WTC11 (cell line): ENCODE measurements at regions not wholly inside any gene's neighbourhood (a gene's known extent, or its start where the extent isn't known, plus 50 kb on each side); places are given as distances from the start of the nearest gene placed in this dataset.

ENCODE experiments used
- CREB1 ChIP-seq: sonication (generic); formaldehyde crosslinking; IDR thresholded peaks from 2 replicates; pipeline ENCODE4 v1.8.0; 2023; ENCODE audit warnings: mild to moderate bottlenecking, missing genetic modification reagents
- CTCF ChIP-seq: fragments of 200-600 bp; IDR thresholded peaks from 2 replicates; pipeline ENCODE4 v1.8.0; 2022; ENCODE audit warnings: antibody characterized with exemption
- GTF2I ChIP-seq: fragments of 250-450 bp; sonication (Bioruptor Pico); conservative IDR thresholded peaks from 2 replicates; pipeline ENCODE4 v1.4.0; 2021; ENCODE audit warnings: mild to moderate bottlenecking
- MAX ChIP-seq: sonication (generic); formaldehyde crosslinking; IDR thresholded peaks from 2 replicates; pipeline ENCODE4 v1.8.0; 2022; ENCODE audit warnings: mild to moderate bottlenecking, missing genetic modification reagents
- PREB ChIP-seq: sonication (generic); formaldehyde crosslinking; IDR thresholded peaks from 2 replicates; pipeline ENCODE4 v1.8.1; 2022; ENCODE audit warnings: mild to moderate bottlenecking, missing genetic modification reagents, moderate library complexity, borderline replicate concordance
- SMAD3 ChIP-seq: sonication (generic); formaldehyde crosslinking; IDR thresholded peaks from 2 replicates; pipeline ENCODE4 v1.8.0; 2022; ENCODE audit warnings: missing genetic modification reagents, mild to moderate bottlenecking, borderline replicate concordance
- SP1 ChIP-seq: sonication (generic); formaldehyde crosslinking; conservative IDR thresholded peaks from 2 replicates; pipeline ENCODE4 v1.8.1; 2022; ENCODE audit warnings: missing genetic modification reagents

- TF ChIP-seq CREB1 (CRISPR knock-in tag): no peak
- TF ChIP-seq SMAD3 (CRISPR knock-in tag): no peak
- TF ChIP-seq CTCF: no peak
- TF ChIP-seq PREB (CRISPR knock-in tag): no peak
- no peak for TF ChIP-seq SP1 (CRISPR knock-in tag)
- no peak for TF ChIP-seq MAX (CRISPR knock-in tag)
- no peak for TF ChIP-seq GTF2I (CRISPR knock-in tag)
Measured at GRCh38 chr1:30185313-30185712, 538.1 kb downstream of the MATN1 start.
